ENCODE measurements at regions not wholly inside any gene's neighbourhood (a gene's known extent, or its start where the extent isn't known, plus 50 kb on each side); places are given as distances from the start of the nearest gene placed in this dataset.
"Not testable (repeated sequence)": the region's sequence is repeated elsewhere in the genome, so short reads cannot be mapped to it uniquely, and the experiment has no call there.

GRCh38 chr2:180555391-180555965 lies 424.9 kb upstream of the UBE2E3 start:
- FAIRE-seq (no peak), DNase-seq (ENCODE audit: low spot score) (no peak)

GRCh38 chr2:180554330-180554729 lies 426.1 kb upstream of the UBE2E3 start:
- no peak for FAIRE-seq
- DNase-seq (ENCODE audit: low spot score): no peak

GRCh38 chr2:180553094-180553715 lies 427.2 kb upstream of the UBE2E3 start:
- no peak for FAIRE-seq
- no peak for DNase-seq (ENCODE audit: low spot score)

GRCh38 chr2:180542511-180542910 lies 437.9 kb upstream of the UBE2E3 start:
- DNase-seq (ENCODE audit: low spot score): no peak
- FAIRE-seq: no peak

GRCh38 chr2:180540761-180541160 lies 439.6 kb upstream of the UBE2E3 start:
- no peak for FAIRE-seq
- no peak for DNase-seq (ENCODE audit: low spot score)

- FAIRE-seq: no peak
- no peak for DNase-seq (ENCODE audit: low spot score)
These were observed 440.9 kb upstream of the UBE2E3 start for GRCh38 chr2:180539541-180539940.

- DNase-seq (ENCODE audit: low spot score): no peak
- no peak for FAIRE-seq
These were observed 445.1 kb upstream of the UBE2E3 start for GRCh38 chr2:180535289-180535688.

- FAIRE-seq; DNase-seq (ENCODE audit: low spot score): not testable (repeated sequence)
These were observed 448.6 kb upstream of the UBE2E3 start for GRCh38 chr2:180531787-180532186.

GRCh38 chr2:180524499-180524898 lies 455.9 kb upstream of the UBE2E3 start:
- no peak for FAIRE-seq
- no peak for DNase-seq (ENCODE audit: low spot score)

GRCh38 chr2:180523621-180524340 lies 456.6 kb upstream of the UBE2E3 start:
- peak; percentile 36 for DNase-seq (ENCODE audit: low spot score)

GRCh38 chr2:180520921-180521581 lies 459.4 kb upstream of the UBE2E3 start:
- FAIRE-seq: no peak

More at GRCh38 chr2:180523621-180524340, 456.6 kb upstream of the UBE2E3 start:
- no peak for FAIRE-seq

GRCh38 chr2:180520206-180520605 lies 460.2 kb upstream of the UBE2E3 start:
- no peak for FAIRE-seq
- DNase-seq (ENCODE audit: low spot score): no peak

More at GRCh38 chr2:180520921-180521581, 459.4 kb upstream of the UBE2E3 start:
- DNase-seq (ENCODE audit: low spot score): peak; percentile 18

- peak; percentile 42 for DNase-seq (ENCODE audit: low spot score)
- FAIRE-seq: no peak
These were observed 461.1 kb upstream of the UBE2E3 start for GRCh38 chr2:180519276-180519675.

GRCh38 chr2:180516232-180516631 lies 464.2 kb upstream of the UBE2E3 start:
- FAIRE-seq: no peak
- DNase-seq (ENCODE audit: low spot score): no peak

GRCh38 chr2:180513389-180513788 lies 467.0 kb upstream of the UBE2E3 start:
- no peak for FAIRE-seq
- no peak for DNase-seq (ENCODE audit: low spot score)

GRCh38 chr2:180508458-180508857 lies 471.9 kb upstream of the UBE2E3 start:
- FAIRE-seq (no peak), DNase-seq (ENCODE audit: low spot score) (no peak)

- no peak for FAIRE-seq
These were observed 473.4 kb upstream of the UBE2E3 start for GRCh38 chr2:180507028-180507427.

GRCh38 chr2:180505203-180505602 lies 475.2 kb upstream of the UBE2E3 start:
- FAIRE-seq (no peak), DNase-seq (ENCODE audit: low spot score) (no peak)

More at GRCh38 chr2:180507028-180507427, 473.4 kb upstream of the UBE2E3 start:
- DNase-seq (ENCODE audit: low spot score): no peak

- FAIRE-seq (no peak), DNase-seq (ENCODE audit: low spot score) (no peak)
These were observed 482.7 kb upstream of the UBE2E3 start for GRCh38 chr2:180497621-180498152.

- no peak for FAIRE-seq
- no peak for DNase-seq (ENCODE audit: low spot score)
These were observed 484.8 kb upstream of the UBE2E3 start for GRCh38 chr2:180495606-180496005.

GRCh38 chr2:180494286-180494685 lies 486.1 kb upstream of the UBE2E3 start:
- FAIRE-seq (no peak), DNase-seq (ENCODE audit: low spot score) (no peak)

GRCh38 chr2:180482696-180483095 lies 475.6 kb upstream of the CWC22 start:
- no peak for DNase-seq (ENCODE audit: low spot score)
- no peak for FAIRE-seq
